Activated CD8-positive, alpha-beta T cell treated with anti-CD3 and anti-CD28 coated beads for 36 hours (primary cell): ENCODE measurements at regions not wholly inside any gene's neighbourhood (a gene's known extent, or its start where the extent isn't known, plus 50 kb on each side); places are given as distances from the start of the nearest gene placed in this dataset.

Source experiments
- ATAC-seq: fragments of 200-7000 bp; cut with Tn5 transposase; one replicate; pipeline ENCODE4 v1.10.0; 2021; ENCODE audit warnings: mild to moderate bottlenecking, moderate library complexity
- CTCF ChIA-PET: fragments of 350-600 bp; sonication (Branson Sonifier 250); formaldehyde crosslinking; loops from one replicate; lab custom pipeline; 2021; ENCODE audit warnings: antibody characterized with exemption; lab: Charles Lee
- POLR2A ChIA-PET: fragments of 350-600 bp; sonication (Branson Sonifier 250); formaldehyde crosslinking; loops from one replicate; lab custom pipeline; 2021; ENCODE audit warnings: antibody characterized with exemption; lab: Charles Lee
- DNase-seq: peaks from one replicate; pipeline ENCODE4 v3.0.0-alpha.2; 2020
- H3K27ac Mint-ChIP-seq: one replicate; pipeline ENCODE4 v1.8.0; 2021; ENCODE audit warnings: mild to moderate bottlenecking, mixed read lengths
- H3K27me3 Mint-ChIP-seq: one replicate; pipeline ENCODE4 v1.8.0; 2021; ENCODE audit warnings: mixed read lengths
- H3K36me3 Mint-ChIP-seq: one replicate; pipeline ENCODE4 v1.8.0; 2021; ENCODE audit warnings: low read depth, mixed read lengths
- H3K4me1 Mint-ChIP-seq: one replicate; pipeline ENCODE4 v1.8.0; 2021; ENCODE audit warnings: low read depth, mixed read lengths
- H3K4me3 Mint-ChIP-seq: one replicate; pipeline ENCODE4 v1.8.0; 2021; ENCODE audit warnings: mild to moderate bottlenecking, moderate library complexity, mixed read lengths
- H3K9me3 Mint-ChIP-seq: one replicate; pipeline ENCODE4 v1.8.0; 2021; ENCODE audit warnings: mixed read lengths
- CTCF ChIP-seq: fragments of 200-600 bp; IDR thresholded peaks from one replicate; pipeline ENCODE4 v1.8.0; 2022; ENCODE audit warnings: antibody characterized with exemption, mild to moderate bottlenecking
- intact Hi-C: fragments of 100-400 bp; cut with micrococcal nuclease; formaldehyde crosslinking; loops from one replicate; pipeline ENCODE4 v1.10.0; 2022

- ATAC-seq (no peak), DNase-seq (no peak)
- POLR2A ChIA-PET: no interaction called here
- no peak for TF ChIP-seq CTCF
- Mint-ChIP-seq H3K27me3 (no peaks in the 10 kb centered on the region), H3K9me3 (peaks cover 4% of the 10 kb centered on the region), H3K36me3 (no peaks in the 10 kb centered on the region), H3K4me1 (no peaks in the 10 kb centered on the region), H3K27ac (no peak overlapping the region), H3K4me3 (no peak overlapping the region)
- CTCF ChIA-PET: no interaction called here
- intact Hi-C loops: no loop called here
Measured at GRCh38 chrX:116009861-116010710, 160.5 kb upstream of the AGTR2 start.

GRCh38 chrX:116010939-116011338, 159.6 kb upstream of the AGTR2 start:
- no peaks in the 10 kb centered on the region for H3K36me3 Mint-ChIP-seq
- DNase-seq (no peak), ATAC-seq (no peak)
- H3K27me3 Mint-ChIP-seq: no peaks in the 10 kb centered on the region
- peaks cover 4% of the 10 kb centered on the region for H3K9me3 Mint-ChIP-seq
- intact Hi-C loops: no loop called here
- ChIA-PET CTCF (no interaction called here), POLR2A (no interaction called here)
- no peak for TF ChIP-seq CTCF
- no peak overlapping the region for H3K4me3 Mint-ChIP-seq
- H3K4me1 Mint-ChIP-seq: no peaks in the 10 kb centered on the region
- H3K27ac Mint-ChIP-seq: no peak overlapping the region

GRCh38 chrX:116031331-116031730, 139.2 kb upstream of the AGTR2 start:
- TF ChIP-seq CTCF: no peak
- ChIA-PET POLR2A (no interaction called here), CTCF (no interaction called here)
- Mint-ChIP-seq H3K27ac (no peak overlapping the region), H3K4me3 (no peak overlapping the region), H3K27me3 (no peaks in the 10 kb centered on the region), H3K9me3 (peaks cover 5% of the 10 kb centered on the region), H3K36me3 (no peaks in the 10 kb centered on the region), H3K4me1 (no peaks in the 10 kb centered on the region)
- DNase-seq (no peak), ATAC-seq (no peak)
- intact Hi-C loops: no loop called here
